ENCODE measurements at regions not wholly inside any gene's neighbourhood (a gene's known extent, or its start where the extent isn't known, plus 50 kb on each side); places are given as distances from the start of the nearest gene placed in this dataset.

- Histone ChIP-seq H3K4me2 (ENCODE audit: insufficient read depth, insufficient read length, low read length) (no peak overlapping the region), H3K79me1 (ENCODE audit: insufficient read depth, low read depth, low read length, poor library complexity, severe bottlenecking) (no peaks in the 10 kb centered on the region), H3K18ac (ENCODE audit: insufficient read length, low read depth, low read length) (no peak overlapping the region), H4K91ac (ENCODE audit: insufficient read length, low read depth, low read length) (no peak overlapping the region), H4K8ac (replicated peaks; ENCODE audit: insufficient read length, low read depth, low read length) (no peak overlapping the region), H3K27me3 (ENCODE audit: insufficient read depth, low read length) (no peaks in the 10 kb centered on the region), H2BK20ac (ENCODE audit: low read depth, low read length, poor library complexity, severe bottlenecking) (no peak overlapping the region), H3T11ph (ENCODE audit: low read length) (no peak overlapping the region), H3K27ac (ENCODE audit: insufficient read length, low read depth, low read length) (no peak overlapping the region), H3K9me3 (ENCODE audit: control insufficient read depth, low read depth, low read length) (no peaks in the 10 kb centered on the region), H3K23ac (ENCODE audit: insufficient read length, low read depth, low read length) (no peak overlapping the region), H2BK120ac (ENCODE audit: low read depth, low read length, poor library complexity, severe bottlenecking) (no peak overlapping the region), H4K20me1 (ENCODE audit: control insufficient read depth, insufficient read depth, insufficient read length) (no peaks in the 10 kb centered on the region), H4K5ac (ENCODE audit: insufficient read length, low read depth, low read length) (no peak overlapping the region), H3K79me2 (ENCODE audit: insufficient read depth, low read length) (no peaks in the 10 kb centered on the region), H3K9ac (ENCODE audit: extremely low read depth, insufficient read length, low read length) (no peak overlapping the region), H3K14ac (ENCODE audit: insufficient read depth, low read length) (no peak overlapping the region), H2AK5ac (ENCODE audit: insufficient read length, low read length) (no peak overlapping the region), H3K56ac (ENCODE audit: insufficient read length, low read depth, low read length) (no peak overlapping the region), H2BK15ac (ENCODE audit: low read depth, low read length) (no peak overlapping the region), H3K4me1 (ENCODE audit: insufficient read depth, low read length) (no peaks in the 10 kb centered on the region), H3K4ac (ENCODE audit: low read depth, low read length) (no peak overlapping the region), H2BK5ac (ENCODE audit: insufficient read length, low read length) (no peak overlapping the region), H2BK12ac (ENCODE audit: insufficient read length, low read depth, low read length) (no peak overlapping the region), H3K23me2 (ENCODE audit: insufficient read length, low read depth, low read length, poor library complexity, severe bottlenecking) (no peaks in the 10 kb centered on the region), H2AFZ (ENCODE audit: low read length) (no peak overlapping the region)
- Mint-ChIP-seq H3K4me3 (no peak overlapping the region), H3K36me3 (ENCODE audit: insufficient read depth in 1 of 3, low read depth in 3 of 3) (peaks cover 0 to 2% (median 0%) of the 10 kb centered on the region in 3 experiments; a peak in 1 of 7 replicates), H3K27me3 (ENCODE audit: low read depth) (no peaks in the 10 kb centered on the region), H3K27ac (no peak overlapping the region), H3K9me3 (peaks cover 0 to 3% of the 10 kb centered on the region in 2 experiments; a peak in 3 of 5 replicates), H3K4me1 (peaks cover 6 to 18% of the 10 kb centered on the region in 2 experiments)
- WGBS (ENCODE audit: extremely low coverage, insufficient read length, low lambda C conversion rate), result no CpG with 5 or more reads among the region's 6 CpGs
- TF ChIP-seq CTCF (conservative IDR thresholded peaks at IDR 0.05), result no peak
- DNase-seq, result no peak
These were observed 88.4 kb upstream of the RMDN2 start for GRCh38 chr2:37836711-37837110.
